Upper lobe of left lung (tissue), 4 donors: ENCODE measurements at regions not wholly inside any gene's neighbourhood (a gene's known extent, or its start where the extent isn't known, plus 50 kb on each side); places are given as distances from the start of the nearest gene placed in this dataset.

ENCODE experiments used
- EP300 ChIP-seq, 4 donors: sonication (generic); formaldehyde crosslinking; IDR thresholded peaks; one replicate each; pipeline ENCODE4 v1.5.1; 2017; ENCODE audit warnings: antibody characterized with exemption in 4 of 4, control low read depth in 2 of 4
- POLR2A ChIP-seq, 4 donors: fragments of 450-650 bp; IDR thresholded peaks; one replicate each; pipeline ENCODE4 v1.5.1; 2016 to 2017; ENCODE audit warnings: antibody characterized with exemption in 4 of 4, mild to moderate bottlenecking in 2 of 4
- TF ChIP-seq, protein P1 (sequence below), 6 experiments: fragments of 450-650 bp in 4 of 6; fragments of 200-600 bp in 2 of 6; sonication (generic) in 2 of 6; IDR thresholded peaks; one replicate each; pipeline ENCODE4 v1.5.1; 2016 to 2019; ENCODE audit warnings: antibody characterized with exemption in 6 of 6

DNA sequence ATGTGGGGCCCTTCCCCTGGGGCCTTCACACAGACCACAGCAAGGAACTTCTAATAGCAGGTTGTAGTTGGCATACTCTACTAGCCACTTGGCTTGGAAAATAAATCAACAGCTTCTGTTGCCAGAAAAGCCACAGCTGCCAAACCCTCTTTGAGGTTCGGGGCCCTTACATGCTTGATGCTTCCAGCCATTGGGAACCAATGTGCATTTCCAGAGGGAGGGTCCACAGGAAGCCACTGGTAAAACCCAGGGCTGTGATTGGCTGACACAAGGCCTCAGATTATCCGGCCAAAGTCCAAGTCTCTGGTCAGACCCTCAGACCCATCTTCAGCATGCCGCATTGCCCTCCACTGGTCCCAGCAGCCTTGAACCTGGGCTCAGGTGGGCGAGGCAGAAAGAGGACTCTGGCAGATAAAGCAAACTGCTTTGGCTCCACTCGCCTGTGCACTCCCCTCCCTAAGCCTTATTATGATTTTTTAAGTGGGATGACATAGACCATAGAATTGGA, 214.4 kb downstream of the BCL11B start:
- TF ChIP-seq, protein P1, sequence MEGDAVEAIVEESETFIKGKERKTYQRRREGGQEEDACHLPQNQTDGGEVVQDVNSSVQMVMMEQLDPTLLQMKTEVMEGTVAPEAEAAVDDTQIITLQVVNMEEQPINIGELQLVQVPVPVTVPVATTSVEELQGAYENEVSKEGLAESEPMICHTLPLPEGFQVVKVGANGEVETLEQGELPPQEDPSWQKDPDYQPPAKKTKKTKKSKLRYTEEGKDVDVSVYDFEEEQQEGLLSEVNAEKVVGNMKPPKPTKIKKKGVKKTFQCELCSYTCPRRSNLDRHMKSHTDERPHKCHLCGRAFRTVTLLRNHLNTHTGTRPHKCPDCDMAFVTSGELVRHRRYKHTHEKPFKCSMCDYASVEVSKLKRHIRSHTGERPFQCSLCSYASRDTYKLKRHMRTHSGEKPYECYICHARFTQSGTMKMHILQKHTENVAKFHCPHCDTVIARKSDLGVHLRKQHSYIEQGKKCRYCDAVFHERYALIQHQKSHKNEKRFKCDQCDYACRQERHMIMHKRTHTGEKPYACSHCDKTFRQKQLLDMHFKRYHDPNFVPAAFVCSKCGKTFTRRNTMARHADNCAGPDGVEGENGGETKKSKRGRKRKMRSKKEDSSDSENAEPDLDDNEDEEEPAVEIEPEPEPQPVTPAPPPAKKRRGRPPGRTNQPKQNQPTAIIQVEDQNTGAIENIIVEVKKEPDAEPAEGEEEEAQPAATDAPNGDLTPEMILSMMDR (IDR thresholded peaks at IDR 0.05), result no peak
- TF ChIP-seq POLR2A (IDR thresholded peaks at IDR 0.05), result no peak
- no peak for TF ChIP-seq EP300 (IDR thresholded peaks at IDR 0.05)
